ENCODE measurements at regions not wholly inside any gene's neighbourhood (a gene's known extent, or its start where the extent isn't known, plus 50 kb on each side); places are given as distances from the start of the nearest gene placed in this dataset.

DNA sequence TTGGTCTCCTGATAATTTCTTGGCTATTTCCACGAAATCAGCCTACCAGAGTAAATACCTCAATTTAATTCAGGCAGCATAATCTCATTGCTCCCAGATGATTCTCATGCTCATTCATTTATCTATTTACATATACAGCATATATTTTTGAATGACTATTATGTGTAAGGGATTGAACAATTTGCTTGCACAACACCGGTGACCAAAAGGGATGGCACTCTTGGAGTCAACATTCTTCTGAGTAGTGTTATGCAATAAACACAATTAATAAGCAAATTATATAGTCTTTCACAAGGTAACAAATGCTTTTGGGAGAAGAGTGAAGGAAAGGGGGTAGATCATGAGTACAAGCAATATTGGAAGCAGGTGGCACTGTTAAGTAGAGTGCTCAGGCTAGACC lies 1015.3 kb downstream of the ARAP2 start:
- H3K36me3 ChIP-seq: no peaks in the 10 kb centered on the region
- H3K4me1 ChIP-seq: no peaks in the 10 kb centered on the region
- H3K27ac ChIP-seq: no peak overlapping the region
- TF ChIP-seq, protein P1, sequence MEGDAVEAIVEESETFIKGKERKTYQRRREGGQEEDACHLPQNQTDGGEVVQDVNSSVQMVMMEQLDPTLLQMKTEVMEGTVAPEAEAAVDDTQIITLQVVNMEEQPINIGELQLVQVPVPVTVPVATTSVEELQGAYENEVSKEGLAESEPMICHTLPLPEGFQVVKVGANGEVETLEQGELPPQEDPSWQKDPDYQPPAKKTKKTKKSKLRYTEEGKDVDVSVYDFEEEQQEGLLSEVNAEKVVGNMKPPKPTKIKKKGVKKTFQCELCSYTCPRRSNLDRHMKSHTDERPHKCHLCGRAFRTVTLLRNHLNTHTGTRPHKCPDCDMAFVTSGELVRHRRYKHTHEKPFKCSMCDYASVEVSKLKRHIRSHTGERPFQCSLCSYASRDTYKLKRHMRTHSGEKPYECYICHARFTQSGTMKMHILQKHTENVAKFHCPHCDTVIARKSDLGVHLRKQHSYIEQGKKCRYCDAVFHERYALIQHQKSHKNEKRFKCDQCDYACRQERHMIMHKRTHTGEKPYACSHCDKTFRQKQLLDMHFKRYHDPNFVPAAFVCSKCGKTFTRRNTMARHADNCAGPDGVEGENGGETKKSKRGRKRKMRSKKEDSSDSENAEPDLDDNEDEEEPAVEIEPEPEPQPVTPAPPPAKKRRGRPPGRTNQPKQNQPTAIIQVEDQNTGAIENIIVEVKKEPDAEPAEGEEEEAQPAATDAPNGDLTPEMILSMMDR (IDR thresholded peaks at IDR 0.05): no peak
- no peak for TF ChIP-seq POLR2A (IDR thresholded peaks at IDR 0.05)
- no peak for TF ChIP-seq POLR2AphosphoS5 (IDR thresholded peaks at IDR 0.05)
- no peak for TF ChIP-seq EP300 (IDR thresholded peaks at IDR 0.05)
- H3K4me3 ChIP-seq: no peak overlapping the region
- intact Hi-C loops (cut with DNase I; ENCODE audit: low total_unique reads): no loop called here
- H3K9me3 ChIP-seq: peaks cover 0 to 1% (median under 1%) of the 10 kb centered on the region in 4 donors
- WGBS, 5 donors: 57 to 67% (median 64%) methylated on average over 2 of the region's 2 CpGs
- no peaks in the 10 kb centered on the region for H3K27me3 ChIP-seq
- no peak for DNase-seq

GRCh38 chr4:35237924-35238323 lies 1006.4 kb downstream of the ARAP2 start:
- Histone ChIP-seq H3K27me3 (no peaks in the 10 kb centered on the region), H3K4me1 (no peaks in the 10 kb centered on the region), H3K27ac (no peak overlapping the region), H3K36me3 (no peaks in the 10 kb centered on the region), H3K4me3 (no peak overlapping the region), H3K9me3 (peaks cover 0 to 25% (median 17%) of the 10 kb centered on the region in 4 donors)
- WGBS, 5 donors: 57 to 64% (median 61%) methylated on average over 4 of the region's 4 CpGs
- intact Hi-C loops (cut with DNase I; ENCODE audit: low total_unique reads): no loop called here
- DNase-seq: no peak
- TF ChIP-seq POLR2A (IDR thresholded peaks at IDR 0.05): no peak
- no peak for TF ChIP-seq EP300 (IDR thresholded peaks at IDR 0.05)
- TF ChIP-seq POLR2AphosphoS5 (IDR thresholded peaks at IDR 0.05): no peak
- TF ChIP-seq, protein P1 (IDR thresholded peaks at IDR 0.05): no peak

DNA sequence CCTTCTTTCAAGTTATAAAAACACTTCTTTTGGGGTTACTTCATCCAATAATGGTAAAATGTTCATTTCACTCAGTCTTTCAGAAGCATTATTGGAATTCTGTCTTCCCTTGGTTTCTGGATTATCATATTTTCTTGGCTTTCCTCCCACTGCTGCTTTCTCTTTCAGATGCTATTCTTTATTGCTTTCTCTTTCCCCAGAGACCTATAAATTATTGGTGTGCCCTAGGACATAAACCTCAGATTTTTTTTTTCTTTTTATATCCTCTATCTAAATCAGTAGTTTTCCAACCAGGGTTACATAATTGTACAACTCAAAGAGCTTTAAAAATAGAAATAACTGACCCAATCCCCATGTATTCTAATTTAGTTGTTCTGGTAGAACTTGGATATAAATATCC lies 1005.5 kb downstream of the ARAP2 start:
- H3K4me3 ChIP-seq: no peak overlapping the region
- H3K9me3 ChIP-seq: peaks cover 0 to 25% (median 17%) of the 10 kb centered on the region in 4 donors
- H3K36me3 ChIP-seq: no peaks in the 10 kb centered on the region
- no peak overlapping the region for H3K27ac ChIP-seq
- intact Hi-C loops (cut with DNase I; ENCODE audit: low total_unique reads): no loop called here
- no peak for DNase-seq
- H3K27me3 ChIP-seq: no peaks in the 10 kb centered on the region
- TF ChIP-seq EP300 (IDR thresholded peaks at IDR 0.05): no peak
- no peak for TF ChIP-seq POLR2AphosphoS5 (IDR thresholded peaks at IDR 0.05)
- TF ChIP-seq, protein P1 (IDR thresholded peaks at IDR 0.05): no peak
- TF ChIP-seq POLR2A (IDR thresholded peaks at IDR 0.05): no peak
- no peaks in the 10 kb centered on the region for H3K4me1 ChIP-seq

GRCh38 chr4:35246493-35246892 lies 997.8 kb downstream of the ARAP2 start:
- TF ChIP-seq EP300 (IDR thresholded peaks at IDR 0.05) (no peak), POLR2A (IDR thresholded peaks at IDR 0.05) (no peak), POLR2AphosphoS5 (IDR thresholded peaks at IDR 0.05) (no peak)
- TF ChIP-seq, protein P1 (IDR thresholded peaks at IDR 0.05): no peak
- Histone ChIP-seq H3K4me1 (no peaks in the 10 kb centered on the region), H3K36me3 (no peaks in the 10 kb centered on the region), H3K9me3 (peaks cover 0 to 11% (median 9%) of the 10 kb centered on the region in 4 donors), H3K27ac (no peak overlapping the region), H3K27me3 (no peaks in the 10 kb centered on the region), H3K4me3 (no peak overlapping the region)
- no peak for DNase-seq
- WGBS, 5 donors: 93 to 100% (median 97%) methylated on average over 1 of the region's 1 CpG
- intact Hi-C loops (cut with DNase I; ENCODE audit: low total_unique reads): no loop called here

Measured in stomach (tissue), 8 donors.